Activated CD4-positive, alpha-beta T cell treated with anti-CD3 and anti-CD28 coated beads for 4 hours (primary cell): ENCODE measurements at regions not wholly inside any gene's neighbourhood (a gene's known extent, or its start where the extent isn't known, plus 50 kb on each side); places are given as distances from the start of the nearest gene placed in this dataset.
A peak's percentile ranks its signal among the peaks of the same experiment; 100 is the strongest.

Experiments used
- DNase-seq, 2 donors: peaks; one replicate each; pipeline ENCODE4 v3.0.0-alpha.2; 2020

GRCh38 chr4:138964716-138965426 is 50.7 kb upstream of the NOCT start:
- DNase-seq = no peak

- no peak for DNase-seq
These were observed 52.2 kb upstream of the NOCT start for GRCh38 chr4:138963412-138963811.

- no peak for DNase-seq
These were observed 53.9 kb upstream of the NOCT start for GRCh38 chr4:138961664-138962063.

- DNase-seq = no peak
These were observed 54.5 kb upstream of the NOCT start for GRCh38 chr4:138961129-138961528.

- no peak for DNase-seq
These were observed 55.3 kb upstream of the NOCT start for GRCh38 chr4:138960175-138960710.

- DNase-seq = no peak
These were observed 56.3 kb upstream of the NOCT start for GRCh38 chr4:138959097-138959815.

GRCh38 chr4:138958519-138958918 is 57.1 kb upstream of the NOCT start:
- no peak for DNase-seq

GRCh38 chr4:138957302-138957701 is 58.3 kb upstream of the NOCT start:
- DNase-seq = no peak

- no peak for DNase-seq
These were observed 61.2 kb upstream of the NOCT start for GRCh38 chr4:138954428-138954827.

GRCh38 chr4:138953961-138954371 is 61.6 kb upstream of the NOCT start:
- no peak for DNase-seq

GRCh38 chr4:138952411-138952810 is 63.2 kb upstream of the NOCT start:
- DNase-seq = peak; percentile 2 to 18

GRCh38 chr4:138951764-138952163 is 63.8 kb upstream of the NOCT start:
- no peak for DNase-seq

GRCh38 chr4:138949866-138950265 is 65.7 kb upstream of the NOCT start:
- DNase-seq = no peak

- no peak for DNase-seq
These were observed 66.7 kb upstream of the NOCT start for GRCh38 chr4:138948918-138949317.

GRCh38 chr4:138946306-138946705 is 69.3 kb upstream of the NOCT start:
- no peak for DNase-seq

- DNase-seq = no peak
These were observed 69.7 kb upstream of the NOCT start for GRCh38 chr4:138945840-138946239.

- DNase-seq = no peak
These were observed 70.2 kb upstream of the NOCT start for GRCh38 chr4:138945401-138945800.

- no peak for DNase-seq
These were observed 71.7 kb upstream of the NOCT start for GRCh38 chr4:138943893-138944292.

GRCh38 chr4:138941037-138941436 is 74.5 kb upstream of the NOCT start:
- DNase-seq = no peak

GRCh38 chr4:138939960-138940359 is 75.6 kb upstream of the NOCT start:
- no peak for DNase-seq

- DNase-seq = no peak
These were observed 77.3 kb upstream of the NOCT start for GRCh38 chr4:138938366-138938690.

GRCh38 chr4:138935135-138935807 is 80.3 kb upstream of the NOCT start:
- DNase-seq = no peak

GRCh38 chr4:138927072-138927471 is 88.5 kb upstream of the NOCT start:
- no peak for DNase-seq

- no peak for DNase-seq
These were observed 90.1 kb upstream of the NOCT start for GRCh38 chr4:138925495-138925894.
